ENCODE measurements at regions not wholly inside any gene's neighbourhood (a gene's known extent, or its start where the extent isn't known, plus 50 kb on each side); places are given as distances from the start of the nearest gene placed in this dataset.

- Histone ChIP-seq H3K9me3 (replicated peaks in 1 of 3) (no peaks in the 10 kb centered on the region), H3K27me3 (peaks cover 18% of the 10 kb centered on the region), H3K36me3 (replicated peaks in 1 of 2) (no peaks in the 10 kb centered on the region), H3K4me3 (no peak overlapping the region), H3K4me1 (replicated peaks in 1 of 2) (no peaks in the 10 kb centered on the region), H3K27ac (no peak overlapping the region)
- intact Hi-C loops (cut with DNase I) = no loop called here
- no peak for DNase-seq
- TF ChIP-seq POLR2A (IDR thresholded peaks at IDR 0.05) = no peak
- TF ChIP-seq, protein P1, sequence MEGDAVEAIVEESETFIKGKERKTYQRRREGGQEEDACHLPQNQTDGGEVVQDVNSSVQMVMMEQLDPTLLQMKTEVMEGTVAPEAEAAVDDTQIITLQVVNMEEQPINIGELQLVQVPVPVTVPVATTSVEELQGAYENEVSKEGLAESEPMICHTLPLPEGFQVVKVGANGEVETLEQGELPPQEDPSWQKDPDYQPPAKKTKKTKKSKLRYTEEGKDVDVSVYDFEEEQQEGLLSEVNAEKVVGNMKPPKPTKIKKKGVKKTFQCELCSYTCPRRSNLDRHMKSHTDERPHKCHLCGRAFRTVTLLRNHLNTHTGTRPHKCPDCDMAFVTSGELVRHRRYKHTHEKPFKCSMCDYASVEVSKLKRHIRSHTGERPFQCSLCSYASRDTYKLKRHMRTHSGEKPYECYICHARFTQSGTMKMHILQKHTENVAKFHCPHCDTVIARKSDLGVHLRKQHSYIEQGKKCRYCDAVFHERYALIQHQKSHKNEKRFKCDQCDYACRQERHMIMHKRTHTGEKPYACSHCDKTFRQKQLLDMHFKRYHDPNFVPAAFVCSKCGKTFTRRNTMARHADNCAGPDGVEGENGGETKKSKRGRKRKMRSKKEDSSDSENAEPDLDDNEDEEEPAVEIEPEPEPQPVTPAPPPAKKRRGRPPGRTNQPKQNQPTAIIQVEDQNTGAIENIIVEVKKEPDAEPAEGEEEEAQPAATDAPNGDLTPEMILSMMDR (IDR thresholded peaks at IDR 0.05) = no peak
- 82 to 94% (median 89%) methylated on average over 1 of the region's 1 CpG for WGBS, 4 donors
Measured at GRCh38 chr1:14495381-14495780, 103.1 kb upstream of the KAZN start.

DNA sequence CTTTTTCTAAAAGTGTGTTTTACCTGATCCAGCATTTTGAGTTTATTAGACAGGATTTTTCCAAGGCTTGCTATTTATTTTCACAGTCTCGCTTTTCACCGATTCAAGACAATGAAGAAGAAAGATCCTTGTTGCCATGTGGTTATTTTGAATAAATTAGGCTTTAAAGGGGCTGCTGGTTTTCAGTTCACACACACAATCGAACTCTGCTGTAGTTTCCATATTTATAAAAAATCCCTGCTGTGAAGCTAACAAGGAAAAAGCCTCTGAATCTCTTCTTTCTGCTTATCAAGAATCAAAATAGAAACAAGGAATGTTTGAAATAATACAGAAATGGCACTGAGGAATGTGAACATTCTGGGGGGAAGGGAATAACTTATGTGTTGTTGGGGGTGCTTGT, 102.5 kb upstream of the KAZN start:
- H3K27me3 ChIP-seq = peaks cover 18% of the 10 kb centered on the region
- H3K27ac ChIP-seq = no peak overlapping the region
- H3K9me3 ChIP-seq (replicated peaks in 1 of 3) = no peaks in the 10 kb centered on the region
- DNase-seq = no peak
- TF ChIP-seq, protein P1 (IDR thresholded peaks at IDR 0.05) = no peak
- no peak for TF ChIP-seq POLR2A (IDR thresholded peaks at IDR 0.05)
- H3K36me3 ChIP-seq (replicated peaks in 1 of 2) = no peaks in the 10 kb centered on the region
- intact Hi-C loops (cut with DNase I) = no loop called here
- no peaks in the 10 kb centered on the region for H3K4me1 ChIP-seq (replicated peaks in 1 of 2)
- WGBS, 4 donors = 49 to 68% (median 54%) methylated on average over 3 of the region's 3 CpGs
- H3K4me3 ChIP-seq = no peak overlapping the region

- TF ChIP-seq, protein P1 (IDR thresholded peaks at IDR 0.05) = no peak
- no peak for TF ChIP-seq POLR2A (IDR thresholded peaks at IDR 0.05)
- no peak overlapping the region for H3K4me3 ChIP-seq
- H3K4me1 ChIP-seq (replicated peaks in 1 of 2) = no peaks in the 10 kb centered on the region
- intact Hi-C loops (cut with DNase I) = no loop called here
- WGBS, 4 donors = 71 to 86% (median 80%) methylated on average over 6 of the region's 6 CpGs
- no peaks in the 10 kb centered on the region for H3K9me3 ChIP-seq (replicated peaks in 1 of 3)
- H3K27me3 ChIP-seq = peaks cover 10% of the 10 kb centered on the region
- no peak overlapping the region for H3K27ac ChIP-seq
- no peaks in the 10 kb centered on the region for H3K36me3 ChIP-seq (replicated peaks in 1 of 2)
- DNase-seq = no peak
Measured at GRCh38 chr1:14498839-14499238, 99.6 kb upstream of the KAZN start.

- 81 to 89% (median 87%) methylated on average over 9 of the region's 9 CpGs for WGBS, 4 donors
- TF ChIP-seq, protein P1 (IDR thresholded peaks at IDR 0.05) = no peak
- no peak for TF ChIP-seq POLR2A (IDR thresholded peaks at IDR 0.05)
- H3K36me3 ChIP-seq (replicated peaks in 1 of 2) = no peaks in the 10 kb centered on the region
- peaks cover 9% of the 10 kb centered on the region for H3K27me3 ChIP-seq
- H3K4me1 ChIP-seq (replicated peaks in 1 of 2) = no peaks in the 10 kb centered on the region
- no peak overlapping the region for H3K27ac ChIP-seq
- H3K9me3 ChIP-seq (replicated peaks in 1 of 3) = no peaks in the 10 kb centered on the region
- DNase-seq = no peak
- intact Hi-C loops (cut with DNase I) = no loop called here
- no peak overlapping the region for H3K4me3 ChIP-seq
Measured at GRCh38 chr1:14499312-14500040, 99.0 kb upstream of the KAZN start.
